HG03097 (cell line): ENCODE measurements at regions not wholly inside any gene's neighbourhood (a gene's known extent, or its start where the extent isn't known, plus 50 kb on each side); places are given as distances from the start of the nearest gene placed in this dataset.
"Not testable (repeated sequence)": the region's sequence is repeated elsewhere in the genome, so short reads cannot be mapped to it uniquely, and the experiment has no call there.

ENCODE experiments used
- ATAC-seq: cut with Tn5 transposase; IDR thresholded peaks from one replicate; pipeline ENCODE4 v1.9.1; 2021; ENCODE audit not compliant: unreplicated experiment, low FRiP score

GRCh38 chrX:121635141-121635540 is 587.7 kb downstream of the GLUD2 start:
- ATAC-seq = no peak

GRCh38 chrX:121639781-121640180 is 592.4 kb downstream of the GLUD2 start:
- ATAC-seq = no peak

GRCh38 chrX:121641560-121641959 is 594.1 kb downstream of the GLUD2 start:
- ATAC-seq = no peak

GRCh38 chrX:121642415-121642814 is 595.0 kb downstream of the GLUD2 start:
- no peak for ATAC-seq

GRCh38 chrX:121649417-121649816 is 602.0 kb downstream of the GLUD2 start:
- no peak for ATAC-seq

- ATAC-seq = no peak
Measured at GRCh38 chrX:121655276-121655675, 607.9 kb downstream of the GLUD2 start.

DNA sequence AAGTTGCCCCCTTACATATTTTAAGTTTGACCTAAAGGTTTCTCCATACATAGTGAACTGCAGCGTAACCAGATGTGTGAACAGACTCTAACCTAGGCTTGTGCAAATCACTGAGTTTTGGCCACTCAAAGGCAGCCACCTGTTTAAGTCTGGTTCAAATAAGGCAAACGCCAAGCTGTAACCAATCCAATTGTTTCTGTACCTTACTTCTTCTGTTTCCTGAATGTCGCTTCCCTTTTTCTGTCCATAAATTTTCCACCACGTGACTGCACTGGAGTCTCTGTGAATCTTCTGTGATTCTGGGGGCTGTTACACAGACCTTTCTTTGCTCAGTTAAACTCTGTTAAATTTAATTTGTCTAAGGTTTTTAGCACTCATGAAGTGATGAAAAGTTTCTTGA is 618.8 kb downstream of the GLUD2 start:
- ATAC-seq = no peak

GRCh38 chrX:121671649-121672048 is 624.2 kb downstream of the GLUD2 start:
- no peak for ATAC-seq

GRCh38 chrX:121709236-121709635 is 661.8 kb downstream of the GLUD2 start:
- not testable (repeated sequence) for ATAC-seq

GRCh38 chrX:121733514-121733913 is 686.1 kb downstream of the GLUD2 start:
- no peak for ATAC-seq

DNA sequence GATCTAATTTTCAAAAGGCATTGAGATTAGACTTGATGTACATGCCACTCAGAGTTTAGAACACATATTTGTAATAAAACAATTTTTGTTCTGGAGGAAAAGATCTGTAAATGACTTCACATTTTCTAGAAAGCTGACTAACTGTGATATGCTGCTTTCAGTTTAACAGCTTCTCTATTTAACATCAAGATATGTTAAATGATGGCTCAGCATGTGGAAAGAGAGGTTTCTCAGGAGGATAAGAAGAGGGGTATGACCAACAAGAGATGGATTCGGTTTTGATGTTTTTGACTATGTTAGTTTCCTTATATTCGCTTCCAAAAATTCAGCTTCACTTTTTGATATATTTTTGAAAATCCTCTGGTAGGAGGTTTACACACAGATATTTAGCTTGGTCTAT is 698.7 kb downstream of the GLUD2 start:
- ATAC-seq = no peak

GRCh38 chrX:121753602-121754001 is 706.2 kb downstream of the GLUD2 start:
- not testable (repeated sequence) for ATAC-seq

DNA sequence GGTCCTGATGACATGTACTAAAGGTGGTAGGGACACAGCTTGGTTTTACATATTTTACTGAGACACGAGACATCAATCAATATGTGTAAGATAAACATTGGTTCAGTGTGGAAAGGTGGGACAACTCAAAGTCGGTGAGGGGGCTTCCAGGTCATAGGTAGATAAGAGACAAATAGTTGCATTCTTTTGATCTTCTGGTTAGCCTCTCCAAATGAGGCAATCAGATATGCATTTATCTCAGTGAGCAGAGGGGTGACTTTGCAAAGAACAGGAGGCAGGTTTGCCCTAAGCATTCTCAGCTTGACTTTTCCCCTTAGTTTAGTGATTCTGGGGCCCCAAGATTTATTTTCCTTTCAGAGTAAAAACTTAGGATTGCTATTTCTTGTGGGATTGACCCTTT is 706.9 kb downstream of the GLUD2 start:
- ATAC-seq = no peak

DNA sequence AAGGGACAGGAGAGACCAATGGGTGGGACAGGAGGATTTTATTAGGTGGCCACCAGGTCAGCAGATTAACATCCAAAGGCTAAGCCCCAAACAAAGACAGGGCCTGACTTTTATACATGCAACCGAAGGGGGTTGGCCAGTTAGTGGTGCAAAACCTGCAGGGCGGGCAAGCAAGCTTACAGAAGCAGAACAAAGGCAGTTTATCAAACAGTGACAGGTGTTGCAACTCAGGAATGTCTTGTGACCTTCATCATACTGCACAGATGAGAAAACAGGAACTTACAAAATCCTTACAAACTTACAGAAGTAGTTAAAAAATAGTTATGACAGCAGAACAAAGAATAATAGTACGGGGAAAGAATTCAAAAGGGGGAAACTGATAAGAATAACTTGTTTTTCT is 708.1 kb downstream of the GLUD2 start:
- ATAC-seq = no peak

DNA sequence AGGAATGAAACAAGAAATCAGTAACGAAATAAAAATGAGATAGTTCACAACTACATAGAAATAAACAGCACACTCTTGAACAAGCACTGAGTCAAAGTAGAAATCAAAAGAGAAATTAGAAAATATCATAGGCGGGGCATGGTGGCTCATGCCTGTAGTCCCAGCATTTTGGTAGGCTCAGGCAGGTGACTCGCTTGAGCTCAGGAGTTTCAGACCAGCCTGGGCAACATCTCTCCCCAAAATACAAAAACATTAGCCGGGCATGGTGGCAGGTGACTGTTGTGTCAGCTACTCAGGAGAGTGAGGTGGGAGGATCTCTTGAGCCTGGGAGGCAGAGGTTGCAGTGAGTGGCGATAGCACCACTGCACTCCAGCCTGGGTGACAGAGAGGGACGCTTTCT is 714.4 kb downstream of the GLUD2 start:
- ATAC-seq = no peak

DNA sequence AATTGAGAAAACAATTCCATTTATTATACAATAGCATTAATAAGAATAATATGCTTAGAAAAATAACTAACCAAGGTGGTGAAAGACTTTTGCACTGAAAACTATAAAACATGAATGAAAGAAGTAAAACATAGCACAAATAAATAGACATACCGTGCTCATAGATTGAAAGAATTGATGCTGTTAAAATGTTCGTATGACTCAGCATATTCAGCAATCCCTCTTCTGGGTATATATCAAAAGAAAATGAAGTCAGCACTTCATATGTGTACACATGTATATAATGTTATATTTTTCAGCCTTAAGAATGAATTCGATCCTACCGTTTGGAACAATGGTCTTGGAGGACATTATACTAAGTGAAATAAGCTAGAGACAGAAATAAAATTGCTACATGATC is 716.3 kb downstream of the GLUD2 start:
- no peak for ATAC-seq

- not testable (repeated sequence) for ATAC-seq
Measured at GRCh38 chrX:121768210-121768609, 720.8 kb downstream of the GLUD2 start.

GRCh38 chrX:121781991-121782390 is 734.6 kb downstream of the GLUD2 start:
- no peak for ATAC-seq

- ATAC-seq = no peak
Measured at GRCh38 chrX:121782544-121782943, 735.1 kb downstream of the GLUD2 start.

- no peak for ATAC-seq
Measured at GRCh38 chrX:121782976-121783375, 735.6 kb downstream of the GLUD2 start.

GRCh38 chrX:121802881-121803412 is 755.5 kb downstream of the GLUD2 start:
- ATAC-seq = no peak

DNA sequence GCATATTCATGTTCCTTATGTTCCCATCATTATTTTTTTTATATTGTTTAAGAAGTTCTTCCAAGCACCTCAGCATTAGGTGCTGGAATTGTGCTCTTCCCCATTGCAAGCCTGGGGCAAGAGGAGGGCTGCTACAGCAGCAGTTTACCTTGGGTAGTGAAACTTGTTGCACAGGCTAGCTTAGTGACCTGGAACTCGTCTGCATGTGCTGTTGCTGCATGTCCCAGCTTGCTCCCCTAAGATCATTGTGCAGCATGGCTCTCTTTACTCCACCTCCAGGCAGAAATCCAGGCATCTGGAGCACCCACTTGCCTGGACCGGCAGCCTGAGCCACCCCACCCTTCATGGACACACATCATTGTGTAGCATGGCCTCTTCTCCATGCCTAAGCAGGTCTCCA is 776.0 kb downstream of the GLUD2 start:
- ATAC-seq = no peak

DNA sequence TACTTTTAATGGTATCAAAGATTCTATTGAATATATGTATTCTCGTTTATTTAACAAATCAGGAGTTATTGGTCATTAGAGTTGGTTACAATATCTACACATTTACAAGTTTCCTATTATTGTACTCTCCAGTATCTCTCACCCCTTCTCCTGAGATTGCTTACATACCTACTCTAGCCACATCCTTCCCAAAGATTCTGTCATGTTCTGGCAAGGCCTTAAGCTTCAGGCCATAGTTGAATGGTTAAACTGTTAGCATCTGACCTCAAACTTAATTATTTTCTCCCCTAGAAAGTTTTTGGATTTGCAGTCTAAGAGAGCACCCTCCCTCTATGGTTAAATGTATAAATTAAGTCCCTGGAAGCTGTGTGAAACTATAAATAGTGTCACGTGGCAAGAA is 784.2 kb downstream of the GLUD2 start:
- no peak for ATAC-seq
